ENCODE measurements at regions not wholly inside any gene's neighbourhood (a gene's known extent, or its start where the extent isn't known, plus 50 kb on each side); places are given as distances from the start of the nearest gene placed in this dataset.
"Not testable (repeated sequence)": the region's sequence is repeated elsewhere in the genome, so short reads cannot be mapped to it uniquely, and the experiment has no call there.

DNA sequence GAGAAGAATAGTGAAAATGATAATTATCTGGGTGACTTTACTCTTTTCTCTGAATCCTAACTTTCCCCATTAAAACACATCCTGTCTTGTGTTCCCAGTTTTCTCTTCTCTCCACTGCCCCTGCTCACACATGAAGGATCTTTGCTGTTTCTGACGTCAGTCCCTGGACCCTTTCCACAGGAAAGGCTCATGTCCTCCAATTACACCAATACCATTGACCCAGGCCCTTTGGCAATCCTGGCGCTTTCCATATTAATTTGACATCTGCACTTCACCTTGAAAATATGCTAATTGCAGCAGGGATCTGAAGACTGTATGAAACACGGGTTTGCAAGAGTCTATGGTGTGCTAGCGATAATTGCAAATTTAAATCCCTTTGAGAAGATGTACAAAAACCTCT lies 170.2 kb upstream of the GOT2 start:
- in situ Hi-C loops (cut with HindIII; ENCODE audit: low pct_ligation_motif_present, low sequenced_read_pairs) = no loop called here
- Histone ChIP-seq H3K27ac (no peak overlapping the region), H3K27me3 (replicated peaks) (no peaks in the 10 kb centered on the region), H3K4me3 (ENCODE audit: low read depth, low read length) (no peak overlapping the region), H3K36me3 (replicated peaks) (no peaks in the 10 kb centered on the region)
- no peak for DNase-seq
- TF ChIP-seq, protein P1, sequence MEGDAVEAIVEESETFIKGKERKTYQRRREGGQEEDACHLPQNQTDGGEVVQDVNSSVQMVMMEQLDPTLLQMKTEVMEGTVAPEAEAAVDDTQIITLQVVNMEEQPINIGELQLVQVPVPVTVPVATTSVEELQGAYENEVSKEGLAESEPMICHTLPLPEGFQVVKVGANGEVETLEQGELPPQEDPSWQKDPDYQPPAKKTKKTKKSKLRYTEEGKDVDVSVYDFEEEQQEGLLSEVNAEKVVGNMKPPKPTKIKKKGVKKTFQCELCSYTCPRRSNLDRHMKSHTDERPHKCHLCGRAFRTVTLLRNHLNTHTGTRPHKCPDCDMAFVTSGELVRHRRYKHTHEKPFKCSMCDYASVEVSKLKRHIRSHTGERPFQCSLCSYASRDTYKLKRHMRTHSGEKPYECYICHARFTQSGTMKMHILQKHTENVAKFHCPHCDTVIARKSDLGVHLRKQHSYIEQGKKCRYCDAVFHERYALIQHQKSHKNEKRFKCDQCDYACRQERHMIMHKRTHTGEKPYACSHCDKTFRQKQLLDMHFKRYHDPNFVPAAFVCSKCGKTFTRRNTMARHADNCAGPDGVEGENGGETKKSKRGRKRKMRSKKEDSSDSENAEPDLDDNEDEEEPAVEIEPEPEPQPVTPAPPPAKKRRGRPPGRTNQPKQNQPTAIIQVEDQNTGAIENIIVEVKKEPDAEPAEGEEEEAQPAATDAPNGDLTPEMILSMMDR (IDR thresholded peaks at IDR 0.05; ENCODE audit: low read depth, low read length, missing control alignments) = no peak

DNA sequence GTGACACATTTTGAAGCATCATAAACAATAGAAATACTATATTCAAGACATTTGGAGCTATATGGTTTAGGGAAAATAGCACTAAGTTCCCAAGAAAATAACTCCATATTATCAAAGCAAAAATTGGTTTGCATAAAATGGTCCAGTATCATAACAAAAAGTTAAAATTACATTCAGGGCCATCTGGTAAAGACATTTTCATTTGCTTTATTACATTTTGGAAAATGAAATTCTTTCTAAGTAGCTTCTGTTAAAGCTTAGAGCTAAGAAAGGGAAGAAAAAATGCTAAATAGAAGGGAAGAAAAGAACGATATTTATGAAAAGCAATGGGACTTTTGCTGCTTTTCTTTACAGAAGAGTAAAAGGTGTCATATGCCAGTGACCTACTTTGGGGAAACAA lies 155.4 kb upstream of the GOT2 start:
- in situ Hi-C loops (cut with HindIII; ENCODE audit: low pct_ligation_motif_present, low sequenced_read_pairs) = no loop called here
- TF ChIP-seq, protein P1 (IDR thresholded peaks at IDR 0.05; ENCODE audit: low read depth, low read length, missing control alignments) = no peak

DNA sequence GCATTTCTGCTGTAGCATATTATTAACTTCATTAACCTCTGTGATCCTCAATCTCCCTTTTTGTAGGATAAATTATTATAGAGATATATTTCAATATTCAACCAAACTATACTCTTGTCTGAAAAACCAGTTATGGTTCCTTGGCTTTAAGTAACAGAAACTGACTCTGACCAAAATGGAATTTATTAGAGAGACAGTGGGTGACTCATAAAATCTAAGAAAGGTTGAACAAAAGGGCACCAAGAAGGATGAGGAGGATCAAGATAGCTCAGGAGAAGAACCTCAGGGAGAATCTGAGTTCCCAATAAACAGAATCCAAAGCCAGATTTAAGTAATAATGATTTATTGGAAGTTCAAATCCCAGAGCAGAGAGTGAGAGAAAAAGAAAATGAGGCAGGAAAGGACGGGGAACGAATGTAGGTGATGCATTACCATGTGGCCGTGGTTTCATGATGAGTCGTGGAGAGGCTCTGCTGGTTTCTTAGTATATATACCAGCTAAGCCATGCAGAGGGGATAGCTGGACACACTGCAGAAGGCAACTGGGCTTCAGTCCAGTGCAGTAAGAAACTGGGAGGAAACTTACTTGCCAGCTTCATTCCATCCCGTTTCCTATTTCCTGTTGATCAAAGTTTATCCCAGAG lies 151.5 kb upstream of the GOT2 start:
- no peak for DNase-seq
- TF ChIP-seq, protein P1 (IDR thresholded peaks at IDR 0.05; ENCODE audit: low read depth, low read length, missing control alignments) = no peak
- Histone ChIP-seq H3K27me3 (replicated peaks) (no peaks in the 10 kb centered on the region), H3K27ac (no peak overlapping the region), H3K4me3 (ENCODE audit: low read depth, low read length) (no peak overlapping the region), H3K36me3 (replicated peaks) (no peaks in the 10 kb centered on the region)
- in situ Hi-C loops (cut with HindIII; ENCODE audit: low pct_ligation_motif_present, low sequenced_read_pairs) = no loop called here

More for the DNA sequence above, 155.4 kb upstream of the GOT2 start:
- Histone ChIP-seq H3K27me3 (replicated peaks) (no peaks in the 10 kb centered on the region), H3K36me3 (replicated peaks) (no peaks in the 10 kb centered on the region), H3K27ac (no peak overlapping the region), H3K4me3 (ENCODE audit: low read depth, low read length) (no peak overlapping the region)
- no peak for DNase-seq

DNA sequence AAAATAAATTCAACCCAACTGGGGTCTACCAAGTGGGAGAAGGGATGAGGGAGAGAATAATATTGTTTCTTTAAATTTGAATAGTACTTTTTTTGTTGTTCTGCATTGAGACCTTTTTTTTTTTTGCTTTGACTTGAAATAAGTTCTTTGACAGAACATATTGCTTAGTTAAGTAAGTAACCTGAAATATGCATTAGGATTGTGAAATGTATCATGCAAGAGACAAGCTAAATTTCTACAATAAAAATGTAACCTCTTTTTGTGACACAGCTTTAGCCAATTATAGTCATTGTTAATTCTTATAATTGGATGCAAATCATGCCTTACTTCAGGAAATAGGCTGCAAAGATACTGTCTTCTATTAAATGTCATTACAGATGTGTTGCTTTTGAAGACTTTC lies 150.0 kb upstream of the GOT2 start:
- no peak for DNase-seq
- H3K36me3 ChIP-seq (replicated peaks) = no peaks in the 10 kb centered on the region
- H3K27ac ChIP-seq = no peak overlapping the region
- H3K27me3 ChIP-seq (replicated peaks) = no peaks in the 10 kb centered on the region
- in situ Hi-C loops (cut with HindIII; ENCODE audit: low pct_ligation_motif_present, low sequenced_read_pairs) = no loop called here
- TF ChIP-seq, protein P1 (IDR thresholded peaks at IDR 0.05; ENCODE audit: low read depth, low read length, missing control alignments) = no peak
- H3K4me3 ChIP-seq (ENCODE audit: low read depth, low read length) = no peak overlapping the region

DNA sequence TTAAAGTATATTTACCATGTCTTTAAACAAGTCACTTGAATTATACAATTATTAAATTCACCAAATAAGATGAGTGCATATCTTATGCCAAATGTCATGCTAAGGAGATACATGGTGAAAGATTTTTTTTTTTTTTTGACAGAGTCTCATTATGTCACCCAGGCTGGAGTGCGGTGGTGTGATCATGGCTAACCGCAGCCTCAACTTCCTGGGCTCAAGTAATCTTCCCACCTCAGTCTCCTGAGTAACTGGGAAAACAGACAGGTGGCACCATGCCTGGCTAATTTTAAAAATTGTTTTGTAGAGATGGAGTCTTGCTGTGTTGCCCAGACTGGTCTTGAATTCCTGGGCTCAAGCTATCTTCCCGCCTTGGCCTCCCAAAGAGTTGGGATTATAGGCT lies 149.0 kb upstream of the GOT2 start:
- Histone ChIP-seq H3K27me3 (replicated peaks) (no peaks in the 10 kb centered on the region), H3K36me3 (replicated peaks) (no peaks in the 10 kb centered on the region), H3K4me3 (ENCODE audit: low read depth, low read length) (no peak overlapping the region), H3K27ac (no peak overlapping the region)
- in situ Hi-C loops (cut with HindIII; ENCODE audit: low pct_ligation_motif_present, low sequenced_read_pairs) = no loop called here
- TF ChIP-seq, protein P1 (IDR thresholded peaks at IDR 0.05; ENCODE audit: low read depth, low read length, missing control alignments) = no peak
- DNase-seq = no peak

DNA sequence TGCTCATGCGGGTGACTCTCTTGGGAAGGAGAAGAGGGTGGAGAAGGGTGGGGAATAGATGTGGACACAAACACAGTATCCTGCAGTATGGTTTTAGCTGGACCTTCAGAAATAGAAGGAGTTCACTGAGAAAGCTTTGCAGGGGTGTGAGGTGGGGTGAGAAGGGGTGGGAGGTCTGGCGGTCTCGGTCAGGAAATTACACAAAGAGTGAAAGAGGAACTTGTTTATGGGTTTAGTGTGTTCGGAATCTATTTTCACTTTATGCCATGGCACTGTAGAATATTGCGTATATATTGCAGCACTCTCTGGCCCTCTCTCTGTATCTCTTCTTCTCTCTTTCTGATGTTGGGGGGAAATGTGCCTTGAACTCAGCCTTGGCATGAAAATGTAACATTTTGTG lies 148.2 kb upstream of the GOT2 start:
- no peaks in the 10 kb centered on the region for H3K36me3 ChIP-seq (replicated peaks)
- in situ Hi-C loops (cut with HindIII; ENCODE audit: low pct_ligation_motif_present, low sequenced_read_pairs) = no loop called here
- TF ChIP-seq, protein P1 (IDR thresholded peaks at IDR 0.05; ENCODE audit: low read depth, low read length, missing control alignments) = no peak
- no peak for DNase-seq
- H3K27me3 ChIP-seq (replicated peaks) = no peaks in the 10 kb centered on the region
- H3K27ac ChIP-seq = no peak overlapping the region
- H3K4me3 ChIP-seq (ENCODE audit: low read depth, low read length) = no peak overlapping the region

DNA sequence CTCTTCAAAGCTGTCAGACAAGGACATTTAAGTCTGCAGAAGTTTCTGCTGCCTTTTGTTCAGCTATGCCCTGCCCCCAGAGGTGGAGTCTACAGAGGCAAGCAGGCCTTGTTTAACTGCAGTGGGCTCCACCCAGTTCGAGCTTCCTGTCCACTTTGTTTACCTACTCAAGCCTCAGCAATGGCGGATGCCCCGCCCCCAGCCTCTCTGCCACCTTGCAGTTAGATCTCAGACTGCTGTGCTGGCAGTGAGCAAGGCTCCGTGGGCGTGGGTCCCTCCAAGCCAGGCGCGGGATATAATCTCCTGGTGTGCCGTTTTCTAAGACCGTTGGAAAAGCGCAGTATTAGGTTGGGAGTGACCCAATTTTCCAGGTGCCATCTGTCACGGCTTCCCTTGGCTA lies 144.5 kb upstream of the GOT2 start:
- H3K36me3 ChIP-seq (replicated peaks); H3K4me3 ChIP-seq (ENCODE audit: low read depth, low read length); in situ Hi-C loops (cut with HindIII; ENCODE audit: low pct_ligation_motif_present, low sequenced_read_pairs); DNase-seq; H3K27me3 ChIP-seq (replicated peaks); H3K27ac ChIP-seq: not testable (repeated sequence)
